ENCODE measurements at regions not wholly inside any gene's neighbourhood (a gene's known extent, or its start where the extent isn't known, plus 50 kb on each side); places are given as distances from the start of the nearest gene placed in this dataset.

DNA sequence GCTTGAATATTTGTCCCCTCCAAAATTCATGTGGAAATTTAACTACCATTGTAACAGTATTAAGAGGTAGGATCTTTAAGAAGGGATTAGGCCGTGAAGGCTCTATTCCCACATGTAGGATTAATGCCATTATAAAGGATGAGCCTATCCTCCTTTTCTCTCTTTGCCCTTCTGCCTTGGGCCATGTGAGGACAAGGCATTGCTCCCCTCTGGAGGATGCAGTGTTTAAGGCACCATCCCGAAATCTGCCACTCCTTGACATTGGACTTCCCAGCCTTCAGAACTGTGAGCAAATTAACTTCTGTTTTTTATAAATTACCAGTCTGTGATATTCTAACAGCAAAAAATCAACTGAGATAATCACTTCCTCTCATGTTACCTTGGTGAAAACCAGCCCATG is 124.4 kb downstream of the TOMM20 start:
- intact Hi-C loops (cut with DNase I; ENCODE audit: low total_unique reads) (no loop called here), in situ Hi-C loops (cut with MboI; ENCODE audit: low pct_ligation_motif_present in 1 of 4, low pct_unique_long_range_greater_than_20kb in 1 of 4, low sequenced_read_pairs in 3 of 4) (no loop called here)
- TF ChIP-seq POLR2AphosphoS5 (IDR thresholded peaks at IDR 0.05) (no peak), EP300 (IDR thresholded peaks at IDR 0.05; ENCODE audit: low read depth) (no peak), POLR2A (IDR thresholded peaks at IDR 0.05) (no peak)
- TF ChIP-seq, protein P1, sequence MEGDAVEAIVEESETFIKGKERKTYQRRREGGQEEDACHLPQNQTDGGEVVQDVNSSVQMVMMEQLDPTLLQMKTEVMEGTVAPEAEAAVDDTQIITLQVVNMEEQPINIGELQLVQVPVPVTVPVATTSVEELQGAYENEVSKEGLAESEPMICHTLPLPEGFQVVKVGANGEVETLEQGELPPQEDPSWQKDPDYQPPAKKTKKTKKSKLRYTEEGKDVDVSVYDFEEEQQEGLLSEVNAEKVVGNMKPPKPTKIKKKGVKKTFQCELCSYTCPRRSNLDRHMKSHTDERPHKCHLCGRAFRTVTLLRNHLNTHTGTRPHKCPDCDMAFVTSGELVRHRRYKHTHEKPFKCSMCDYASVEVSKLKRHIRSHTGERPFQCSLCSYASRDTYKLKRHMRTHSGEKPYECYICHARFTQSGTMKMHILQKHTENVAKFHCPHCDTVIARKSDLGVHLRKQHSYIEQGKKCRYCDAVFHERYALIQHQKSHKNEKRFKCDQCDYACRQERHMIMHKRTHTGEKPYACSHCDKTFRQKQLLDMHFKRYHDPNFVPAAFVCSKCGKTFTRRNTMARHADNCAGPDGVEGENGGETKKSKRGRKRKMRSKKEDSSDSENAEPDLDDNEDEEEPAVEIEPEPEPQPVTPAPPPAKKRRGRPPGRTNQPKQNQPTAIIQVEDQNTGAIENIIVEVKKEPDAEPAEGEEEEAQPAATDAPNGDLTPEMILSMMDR (IDR thresholded peaks at IDR 0.05) = no peak
- WGBS, 2 donors (ENCODE audit: low coverage in 1 of 2) = 93 to 100% methylated on average over 2 of the region's 2 CpGs
- Histone ChIP-seq H3K4me3 (no peak overlapping the region), H3K36me3 (no peaks in the 10 kb centered on the region), H3K9me3 (no peaks in the 10 kb centered on the region), H3K27ac (no peak overlapping the region), H3K4me1 (peaks cover 0 to 14% (median 5%) of the 10 kb centered on the region in 4 donors), H3K27me3 (no peaks in the 10 kb centered on the region)
- no peak for DNase-seq

DNA sequence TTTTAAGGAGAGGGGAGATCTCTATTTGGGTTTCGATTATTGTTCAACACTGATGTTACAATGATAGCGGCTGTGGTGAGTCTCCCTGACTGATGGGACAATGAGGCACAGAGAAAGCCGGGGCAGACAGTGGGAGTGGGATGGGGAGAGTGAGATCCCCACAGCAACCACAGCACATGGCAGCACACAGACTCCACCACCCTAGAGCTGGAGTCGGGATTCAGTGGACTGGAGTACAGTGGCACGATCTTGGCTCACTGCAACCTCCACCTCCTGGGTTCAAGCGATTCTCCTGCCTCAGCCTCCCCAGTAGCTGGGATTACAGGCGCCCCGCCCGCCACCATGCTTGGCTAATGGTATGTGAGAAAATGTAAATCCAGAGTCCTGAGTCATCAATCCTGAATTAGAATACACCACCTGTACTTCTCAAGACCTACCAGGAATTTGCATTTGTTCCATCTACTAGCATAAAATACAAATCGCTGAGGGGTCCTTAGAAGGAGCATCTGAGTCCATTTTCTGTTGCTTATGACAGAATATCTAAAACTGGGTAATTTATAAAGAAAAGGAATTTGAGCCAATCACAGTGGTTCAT is 125.8 kb downstream of the TOMM20 start:
- DNase-seq = no peak
- no peaks in the 10 kb centered on the region for H3K9me3 ChIP-seq
- H3K4me1 ChIP-seq = peaks cover 11 to 28% (median 17%) of the 10 kb centered on the region in 4 donors
- intact Hi-C loops (cut with DNase I; ENCODE audit: low total_unique reads) = no loop called here
- no peak overlapping the region for H3K4me3 ChIP-seq
- no peaks in the 10 kb centered on the region for H3K27me3 ChIP-seq
- TF ChIP-seq POLR2AphosphoS5 (IDR thresholded peaks at IDR 0.05) (no peak), POLR2A (IDR thresholded peaks at IDR 0.05) (no peak), EP300 (IDR thresholded peaks at IDR 0.05; ENCODE audit: low read depth) (no peak)
- TF ChIP-seq, protein P1 (IDR thresholded peaks at IDR 0.05) = no peak
- 90 to 96% methylated on average over 2 to 10 of the region's 10 CpGs for WGBS, 2 donors (ENCODE audit: low coverage in 1 of 2)
- H3K27ac ChIP-seq = no peak overlapping the region
- H3K36me3 ChIP-seq = no peaks in the 10 kb centered on the region
- in situ Hi-C loops (cut with MboI; ENCODE audit: low pct_ligation_motif_present in 1 of 4, low pct_unique_long_range_greater_than_20kb in 1 of 4, low sequenced_read_pairs in 3 of 4) = no loop called here

DNA sequence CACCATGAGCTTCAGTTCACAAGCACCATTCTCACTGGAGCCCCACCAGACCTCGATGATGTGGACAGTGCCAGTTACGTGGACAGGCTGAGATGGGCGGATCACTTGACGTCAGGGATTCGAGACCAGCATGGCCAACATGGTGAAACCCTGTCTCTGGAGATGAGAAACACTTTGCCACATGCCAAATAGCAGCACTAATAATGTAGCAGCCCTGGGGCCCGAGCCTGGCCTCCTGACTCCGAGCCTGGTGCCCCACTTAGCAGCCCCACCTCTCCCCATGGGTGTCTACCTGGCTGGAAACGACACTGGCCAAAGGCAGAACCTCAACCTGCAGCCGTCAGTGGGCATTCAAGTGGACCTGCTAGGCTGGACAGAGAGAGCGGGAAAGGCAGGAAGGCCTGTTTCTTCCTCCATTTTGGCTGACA is 129.1 kb downstream of the TOMM20 start:
- WGBS, 2 donors (ENCODE audit: low coverage in 1 of 2) = 97% methylated on average over 10 of the region's 10 CpGs; no CpG with 5 or more reads in 1 of the 2 donors
- H3K9me3 ChIP-seq = no peaks in the 10 kb centered on the region
- in situ Hi-C loops (cut with MboI; ENCODE audit: low pct_ligation_motif_present in 1 of 4, low pct_unique_long_range_greater_than_20kb in 1 of 4, low sequenced_read_pairs in 3 of 4) (no loop called here), intact Hi-C loops (cut with DNase I; ENCODE audit: low total_unique reads) (no loop called here)
- no peaks in the 10 kb centered on the region for H3K27me3 ChIP-seq
- no peak for DNase-seq
- TF ChIP-seq, protein P1 (IDR thresholded peaks at IDR 0.05) = no peak
- TF ChIP-seq POLR2A (IDR thresholded peaks at IDR 0.05) (no peak), POLR2AphosphoS5 (IDR thresholded peaks at IDR 0.05) (no peak), EP300 (IDR thresholded peaks at IDR 0.05; ENCODE audit: low read depth) (no peak)
- no peaks in the 10 kb centered on the region for H3K36me3 ChIP-seq
- H3K4me1 ChIP-seq = peaks cover 18 to 42% (median 31%) of the 10 kb centered on the region in 4 donors
- H3K4me3 ChIP-seq = no peak overlapping the region
- H3K27ac ChIP-seq = peak overlapping the region; percentile 87 to 94 (median 92)

DNA sequence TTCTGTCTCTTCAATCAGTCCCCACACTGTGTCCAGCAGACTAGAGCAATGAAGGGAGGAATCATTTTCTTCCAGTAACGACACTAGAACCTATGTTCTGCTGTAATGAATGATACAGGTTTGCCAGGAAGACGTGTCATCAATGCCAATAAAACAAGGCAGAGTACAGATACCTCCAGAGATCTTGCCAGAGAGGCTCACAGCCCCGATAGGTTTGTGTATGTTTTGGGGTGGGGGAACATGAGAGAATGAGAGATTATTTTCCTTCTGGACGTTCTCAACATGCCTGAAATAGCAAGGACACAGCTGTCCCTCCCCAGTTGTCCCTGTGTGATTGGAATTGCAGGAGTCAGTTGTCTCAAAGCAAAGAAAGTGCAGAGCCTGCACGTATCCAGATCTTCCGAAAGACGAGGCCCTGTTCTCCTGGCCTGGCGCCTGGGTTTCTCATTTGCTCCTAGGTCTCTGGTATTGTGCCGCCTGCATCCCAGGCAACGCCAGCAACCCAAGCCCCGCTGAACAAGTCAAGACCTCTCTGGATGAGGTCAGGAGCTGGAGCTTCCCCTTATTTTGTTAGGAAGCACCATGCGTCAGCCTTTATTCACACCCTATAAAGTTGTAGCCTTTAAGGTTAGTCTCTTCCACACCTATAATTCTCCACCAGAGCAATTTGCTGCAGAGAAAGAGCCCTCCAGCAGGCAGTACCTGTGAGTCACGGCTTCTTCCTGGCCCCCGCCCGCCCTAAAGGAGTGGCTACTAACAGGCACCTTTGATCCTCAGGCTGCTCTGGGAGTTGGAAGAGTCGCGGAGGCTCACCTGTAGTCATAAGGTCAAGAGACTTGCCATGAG is 130.5 kb downstream of the TOMM20 start:
- peak; percentile 89 for DNase-seq
- no peaks in the 10 kb centered on the region for H3K27me3 ChIP-seq
- 28 to 51% methylated on average over 5 to 17 of the region's 17 CpGs for WGBS, 2 donors (ENCODE audit: low coverage in 1 of 2)
- no peak overlapping the region for H3K4me3 ChIP-seq
- peaks cover 18 to 42% (median 31%) of the 10 kb centered on the region in 4 donors for H3K4me1 ChIP-seq
- in situ Hi-C loops (cut with MboI; ENCODE audit: low pct_ligation_motif_present in 1 of 4, low pct_unique_long_range_greater_than_20kb in 1 of 4, low sequenced_read_pairs in 3 of 4) (no loop called here), intact Hi-C loops (cut with DNase I; ENCODE audit: low total_unique reads) (no loop called here)
- H3K36me3 ChIP-seq = no peaks in the 10 kb centered on the region
- H3K27ac ChIP-seq = peak overlapping the region; percentile 87 to 94 (median 92)
- H3K9me3 ChIP-seq = no peaks in the 10 kb centered on the region
- peak; percentile 18 for TF ChIP-seq POLR2A (IDR thresholded peaks at IDR 0.05)
- peak; percentile 17 to 66 (median 37) for TF ChIP-seq POLR2AphosphoS5 (IDR thresholded peaks at IDR 0.05)
- TF ChIP-seq, protein P1 (IDR thresholded peaks at IDR 0.05) = peak in 2 of 5 experiments; percentile 12 to 41
- no peak for TF ChIP-seq EP300 (IDR thresholded peaks at IDR 0.05; ENCODE audit: low read depth)

Measured in transverse colon (tissue), 4 donors.